WTC11 (cell line): ENCODE measurements at regions not wholly inside any gene's neighbourhood (a gene's known extent, or its start where the extent isn't known, plus 50 kb on each side); places are given as distances from the start of the nearest gene placed in this dataset.

Source experiments
- ATF3 ChIP-seq: sonication (generic); formaldehyde crosslinking; conservative IDR thresholded peaks from 2 replicates; pipeline ENCODE4 v1.8.1; 2022; ENCODE audit warnings: mild to moderate bottlenecking, missing genetic modification reagents
- CBFB ChIP-seq: sonication (generic); formaldehyde crosslinking; IDR thresholded peaks from 2 replicates; pipeline ENCODE4 v1.8.1; 2022; ENCODE audit warnings: mild to moderate bottlenecking, low read depth, missing genetic modification reagents
- CTCF ChIP-seq: fragments of 200-600 bp; IDR thresholded peaks from 2 replicates; pipeline ENCODE4 v1.8.0; 2022; ENCODE audit warnings: antibody characterized with exemption
- E2F1 ChIP-seq: sonication (generic); formaldehyde crosslinking; IDR thresholded peaks from 2 replicates; pipeline ENCODE4 v1.8.0; 2022; ENCODE audit warnings: mild to moderate bottlenecking, missing genetic modification reagents
- E2F5 ChIP-seq: sonication (generic); formaldehyde crosslinking; IDR thresholded peaks from 2 replicates; pipeline ENCODE4 v1.8.1; 2022; ENCODE audit warnings: mild to moderate bottlenecking, moderate library complexity, missing genetic modification reagents
- FOXK1 ChIP-seq: sonication (generic); formaldehyde crosslinking; IDR thresholded peaks from 2 replicates; pipeline ENCODE4 v1.8.0; 2022; ENCODE audit warnings: mild to moderate bottlenecking, moderate library complexity, missing genetic modification reagents
- FOXP1 ChIP-seq: sonication (generic); formaldehyde crosslinking; IDR thresholded peaks from 2 replicates; pipeline ENCODE4 v1.8.0; 2022; ENCODE audit warnings: missing genetic modification reagents, mild to moderate bottlenecking, moderate library complexity, borderline replicate concordance
- GABPB1 ChIP-seq: sonication (generic); formaldehyde crosslinking; IDR thresholded peaks from 2 replicates; pipeline ENCODE4 v1.8.1; 2023; ENCODE audit warnings: mild to moderate bottlenecking, missing genetic modification reagents
- JUN ChIP-seq: sonication (generic); formaldehyde crosslinking; IDR thresholded peaks from 2 replicates; pipeline ENCODE4 v1.8.0; 2023; ENCODE audit warnings: mild to moderate bottlenecking, missing genetic modification reagents
- NR3C1 ChIP-seq: sonication (generic); formaldehyde crosslinking; conservative IDR thresholded peaks from 2 replicates; pipeline ENCODE4 v1.8.1; 2023; ENCODE audit warnings: low read depth, mild to moderate bottlenecking, missing genetic modification reagents
- SP1 ChIP-seq: sonication (generic); formaldehyde crosslinking; conservative IDR thresholded peaks from 2 replicates; pipeline ENCODE4 v1.8.1; 2022; ENCODE audit warnings: missing genetic modification reagents
- ZBTB43 ChIP-seq: sonication (generic); formaldehyde crosslinking; IDR thresholded peaks from 2 replicates; pipeline ENCODE4 v1.8.1; 2023; ENCODE audit warnings: mild to moderate bottlenecking, missing genetic modification reagents
- ZNF121 ChIP-seq: sonication (generic); formaldehyde crosslinking; IDR thresholded peaks from 2 replicates; pipeline ENCODE4 v1.8.0; 2023; ENCODE audit warnings: missing genetic modification reagents
- ZNF317 ChIP-seq: sonication (generic); formaldehyde crosslinking; IDR thresholded peaks from 2 replicates; pipeline ENCODE4 v1.8.1; 2023; ENCODE audit warnings: low read depth, mild to moderate bottlenecking, moderate library complexity, missing genetic modification reagents, borderline replicate concordance

- TF ChIP-seq ZNF121 (CRISPR knock-in tag) (no peak), CTCF (no peak), JUN (no peak), E2F5 (CRISPR knock-in tag) (no peak), FOXK1 (CRISPR knock-in tag) (no peak), SP1 (no peak), CBFB (no peak), FOXP1 (CRISPR knock-in tag) (no peak), ZBTB43 (CRISPR knock-in tag) (no peak), GABPB1 (CRISPR knock-in tag) (no peak), ATF3 (CRISPR knock-in tag) (no peak), ZNF317 (CRISPR knock-in tag) (no peak), NR3C1 (CRISPR knock-in tag) (no peak), E2F1 (CRISPR knock-in tag) (no peak)
Measured at GRCh38 chr10:131494451-131494850, 182.9 kb upstream of the TCERG1L start.
